ENCODE measurements at regions not wholly inside any gene's neighbourhood (a gene's known extent, or its start where the extent isn't known, plus 50 kb on each side); places are given as distances from the start of the nearest gene placed in this dataset.

GRCh38 chr2:57888463-57888862, 158.1 kb upstream of the VRK2 start:
- no peak for TF ChIP-seq ARNTL (CRISPR knock-in tag; IDR thresholded peaks at IDR 0.05; ENCODE audit: borderline replicate concordance, low read depth)
- TF ChIP-seq OSR1 (CRISPR knock-in tag; IDR thresholded peaks at IDR 0.05): no peak
- no peak for TF ChIP-seq TSHZ2 (CRISPR knock-in tag; IDR thresholded peaks at IDR 0.05)

All from SK-N-SH treated with all-trans-retinoic acid at 6 μM for 48 hours (cell line).